GM23338 (cell line): ENCODE measurements at regions not wholly inside any gene's neighbourhood (a gene's known extent, or its start where the extent isn't known, plus 50 kb on each side); places are given as distances from the start of the nearest gene placed in this dataset.

ENCODE experiments used
- ATAC-seq: fragments of 200-7000 bp; cut with Tn5 transposase; 3 replicates; pipeline ENCODE4 v1.9.1; 2020
- DNase-seq: peaks from one replicate; pipeline ENCODE4 v3.0.0-alpha.2; 2015; ENCODE audit warnings: low spot score
- H2AFZ ChIP-seq: fragments of 200-600 bp; sonication (generic); 2 replicates; pipeline ENCODE4 v1.8.0; 2016; ENCODE audit warnings: antibody characterized with exemption, mild to moderate bottlenecking, moderate library complexity
- H3F3A ChIP-seq: fragments of 200-600 bp; sonication (generic); replicated peaks from 2 replicates; pipeline ENCODE4 v1.8.0; 2017; ENCODE audit warnings: antibody characterized with exemption, mixed run types, low read depth
- H3K27ac ChIP-seq: fragments of 200-600 bp; sonication (generic); 2 replicates; pipeline ENCODE4 v1.6.1; 2016; ENCODE audit warnings: low read depth
- H3K27me3 ChIP-seq: fragments of 200-600 bp; sonication (generic); 2 replicates; pipeline ENCODE4 v1.8.0; 2016; ENCODE audit warnings: mild to moderate bottlenecking, mixed run types, moderate library complexity; ENCODE audit not compliant: insufficient read depth
- H3K36me3 ChIP-seq: fragments of 200-600 bp; sonication (generic); 2 replicates; pipeline ENCODE4 v1.8.0; 2016; ENCODE audit warnings: mild to moderate bottlenecking; ENCODE audit not compliant: insufficient read depth
- H3K4me1 ChIP-seq: fragments of 200-600 bp; sonication (generic); 2 replicates; pipeline ENCODE4 v1.8.0; 2016; ENCODE audit warnings: mild to moderate bottlenecking, moderate library complexity; ENCODE audit not compliant: insufficient read depth
- H3K4me2 ChIP-seq: fragments of 200-600 bp; sonication (generic); 2 replicates; pipeline ENCODE4 v1.7.1; 2017; ENCODE audit warnings: mixed run types
- H3K4me3 ChIP-seq: fragments of 200-600 bp; sonication (generic); 2 replicates; pipeline ENCODE4 v1.6.1; 2016; ENCODE audit warnings: mixed run types
- H3K79me2 ChIP-seq: fragments of 200-600 bp; sonication (generic); replicated peaks from 2 replicates; pipeline ENCODE4 v1.8.0; 2017; ENCODE audit warnings: mild to moderate bottlenecking; ENCODE audit not compliant: insufficient read depth
- H3K9me2 ChIP-seq: fragments of 200-600 bp; sonication (generic); 2 replicates; pipeline ENCODE4 v1.8.0; 2017; ENCODE audit not compliant: insufficient read depth
- H4K20me1 ChIP-seq: fragments of 200-600 bp; sonication (generic); replicated peaks from 2 replicates; pipeline ENCODE4 v1.8.0; 2017; ENCODE audit warnings: mild to moderate bottlenecking; ENCODE audit not compliant: insufficient read depth
- H3K27ac Mint-ChIP-seq: 2 replicates; pipeline ENCODE4 v1.8.0; 2020; ENCODE audit warnings: inconsistent platforms, mild to moderate bottlenecking, moderate library complexity, mixed read lengths
- H3K27me3 Mint-ChIP-seq: 3 replicates; pipeline ENCODE4 v1.8.0; 2022; ENCODE audit warnings: low read depth, mild to moderate bottlenecking, moderate library complexity, mixed read lengths, inconsistent platforms; ENCODE audit not compliant: insufficient read depth, poor library complexity
- H3K36me3 Mint-ChIP-seq: 3 replicates; pipeline ENCODE4 v1.8.0; 2021; ENCODE audit warnings: low read depth, mild to moderate bottlenecking, inconsistent platforms, moderate library complexity, mixed read lengths
- H3K4me1 Mint-ChIP-seq: 3 replicates; pipeline ENCODE4 v1.8.0; 2020; ENCODE audit warnings: mild to moderate bottlenecking, inconsistent platforms, mixed read lengths
- H3K4me3 Mint-ChIP-seq: 3 replicates; pipeline ENCODE4 v1.8.0; 2021; ENCODE audit warnings: moderate library complexity, mild to moderate bottlenecking, inconsistent platforms, mixed read lengths
- H3K9me3 Mint-ChIP-seq: 3 replicates; pipeline ENCODE4 v1.8.0; 2020; ENCODE audit warnings: moderate library complexity, mild to moderate bottlenecking, inconsistent platforms, mixed read lengths
- CREB1 ChIP-seq: fragments of 250-450 bp; sonication (Bioruptor Pico); IDR thresholded peaks from 2 replicates; pipeline ENCODE4 v1.5.0; 2020; ENCODE audit warnings: low read depth, mild to moderate bottlenecking, moderate library complexity
- CTCF ChIP-seq, 2 experiments: fragments of 200-600 bp in 1 of 2; sonication (generic) in 1 of 2; conservative IDR thresholded peaks; 2 replicates each; pipeline versions ENCODE4 v1.5.1 to v1.6.1; 2016 to 2017; ENCODE audit warnings: antibody characterized with exemption in 2 of 2, low read depth in 2 of 2, mild to moderate bottlenecking in 2 of 2, moderate library complexity in 1 of 2
- ETS1 ChIP-seq: IDR thresholded peaks from 2 replicates; pipeline ENCODE4 v1.6.1; 2016; ENCODE audit warnings: antibody characterized with exemption
- EZH2 ChIP-seq: fragments of 200-600 bp; sonication (generic); IDR thresholded peaks from one replicate; pipeline ENCODE4 v1.8.0; 2017; ENCODE audit warnings: antibody characterized with exemption, mild to moderate bottlenecking, low read depth; ENCODE audit not compliant: unreplicated experiment
- EZH2phosphoT487 ChIP-seq: fragments of 200-600 bp; sonication (generic); IDR thresholded peaks from one replicate; pipeline ENCODE4 v1.8.1; 2018; ENCODE audit warnings: antibody characterized with exemption; ENCODE audit not compliant: unreplicated experiment
- JUNB ChIP-seq: IDR thresholded peaks from one replicate; pipeline ENCODE4 v1.6.1; 2016; ENCODE audit warnings: antibody characterized with exemption; ENCODE audit not compliant: unreplicated experiment
- NANOG ChIP-seq: IDR thresholded peaks from 2 replicates; pipeline ENCODE4 v1.6.1; 2016; ENCODE audit warnings: antibody characterized with exemption, borderline replicate concordance
- POLR2AphosphoS5 ChIP-seq: IDR thresholded peaks from 2 replicates; pipeline ENCODE4 v1.6.1; 2016; ENCODE audit warnings: antibody characterized with exemption, low read depth
- REST ChIP-seq: IDR thresholded peaks from one replicate; pipeline ENCODE4 v1.6.1; 2018; ENCODE audit warnings: antibody characterized with exemption; ENCODE audit not compliant: unreplicated experiment
- STAT1 ChIP-seq: IDR thresholded peaks from one replicate; pipeline ENCODE4 v1.6.1; 2016; ENCODE audit warnings: antibody characterized with exemption; ENCODE audit not compliant: unreplicated experiment
- ZNF114 ChIP-seq: fragments of 250-450 bp; sonication (Bioruptor Pico); IDR thresholded peaks from 2 replicates; pipeline ENCODE4 v1.5.0; 2020; ENCODE audit warnings: mild to moderate bottlenecking, moderate library complexity
- ZNF331 ChIP-seq: fragments of 250-450 bp; sonication (Bioruptor Pico); IDR thresholded peaks from 2 replicates; pipeline ENCODE4 v1.5.0; 2020; ENCODE audit warnings: low read depth, mild to moderate bottlenecking, moderate library complexity
- ZNF462 ChIP-seq: fragments of 250-450 bp; sonication (Bioruptor Pico); IDR thresholded peaks from 2 replicates; pipeline ENCODE4 v1.5.0; 2020; ENCODE audit warnings: mild to moderate bottlenecking, moderate library complexity

- DNase-seq, result no peak
- Histone ChIP-seq H3K4me3 (no peak overlapping the region), H3K27me3 (no peaks in the 10 kb centered on the region), H3K4me2 (no peak overlapping the region), H3K36me3 (no peaks in the 10 kb centered on the region), H3K79me2 (no peaks in the 10 kb centered on the region), H3F3A (no peaks in the 10 kb centered on the region), H3K4me1 (no peaks in the 10 kb centered on the region; the same call in 1 of the 2 replicates), H3K27ac (no peak overlapping the region), H2AFZ (no peak overlapping the region), H4K20me1 (no peaks in the 10 kb centered on the region), H3K9me2 (peaks cover 10% of the 10 kb centered on the region; the same call in 1 of the 2 replicates)
- Mint-ChIP-seq H3K4me3 (no peak overlapping the region), H3K36me3 (no peaks in the 10 kb centered on the region; the same call in 2 of the 3 replicates), H3K9me3 (no peaks in the 10 kb centered on the region), H3K4me1 (peaks cover 36% of the 10 kb centered on the region), H3K27me3 (peaks cover 7% of the 10 kb centered on the region), H3K27ac (no peak overlapping the region)
- no peak for TF ChIP-seq EZH2phosphoT487
- no peak for TF ChIP-seq NANOG
- no peak for TF ChIP-seq JUNB
- TF ChIP-seq POLR2AphosphoS5, result no peak
- TF ChIP-seq EZH2, result no peak
- no peak for TF ChIP-seq CTCF (conservative IDR thresholded peaks at IDR 0.05; ENCODE audit: low read depth in 2 of 2)
- TF ChIP-seq ZNF114 (CRISPR knock-in tag), result no peak
- no peak for TF ChIP-seq CREB1 (CRISPR knock-in tag)
- no peak for TF ChIP-seq ETS1
- TF ChIP-seq STAT1, result no peak
- no peak for TF ChIP-seq REST
- TF ChIP-seq ZNF331, result no peak
- TF ChIP-seq ZNF462 (CRISPR knock-in tag), result no peak
- no peak for ATAC-seq
Measured at GRCh38 chr14:98208211-98208611, 1063.8 kb downstream of the BCL11B start.
